ENCODE measurements at regions not wholly inside any gene's neighbourhood (a gene's known extent, or its start where the extent isn't known, plus 50 kb on each side); places are given as distances from the start of the nearest gene placed in this dataset.

DNA sequence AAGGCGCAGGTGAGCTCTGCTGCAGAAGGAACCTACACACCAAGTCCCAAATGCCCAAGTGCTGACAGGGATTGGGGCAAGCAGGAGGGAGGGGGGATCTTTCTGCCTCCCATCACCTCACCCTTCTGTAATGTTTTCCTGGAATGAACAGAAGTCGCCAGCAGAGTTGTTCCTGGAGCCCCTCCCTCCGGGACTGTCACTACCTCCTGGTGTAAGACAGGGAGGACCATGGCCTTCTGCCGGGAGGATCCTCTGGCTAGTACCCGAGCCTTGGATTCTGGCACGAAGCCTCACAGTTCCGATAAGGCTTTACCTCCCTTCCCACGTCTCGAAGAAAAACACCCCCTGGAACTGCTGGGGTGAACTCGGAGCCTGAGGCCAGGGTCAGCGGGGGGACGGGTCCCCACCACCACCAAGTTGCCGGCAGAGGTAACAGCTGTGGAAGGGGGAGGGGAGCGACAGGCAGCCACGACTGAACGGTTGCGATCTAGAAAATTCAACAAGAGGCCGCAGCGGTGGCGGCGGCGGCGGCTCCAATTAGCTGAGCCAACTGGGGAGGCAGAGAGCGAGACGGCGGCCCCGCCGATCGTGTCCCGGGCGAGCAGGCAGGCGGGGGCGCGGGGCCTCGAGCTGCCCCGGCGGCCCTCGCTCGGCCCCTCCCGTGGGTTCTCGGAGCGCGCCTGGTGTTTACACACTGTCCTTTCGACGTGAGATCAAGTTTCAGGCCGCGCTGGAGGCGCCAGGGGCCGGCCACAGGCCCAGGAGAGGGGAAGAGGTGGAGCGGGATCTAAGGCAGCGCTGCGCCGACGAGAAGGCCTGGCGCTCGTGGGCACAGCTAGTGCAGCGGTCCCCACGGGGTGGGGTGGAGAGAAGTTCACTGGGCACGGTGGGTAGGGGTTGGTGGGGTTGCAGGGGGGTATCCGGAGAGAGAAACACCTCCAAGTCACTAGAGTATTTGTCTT, 53.7 kb upstream of the BCOR start (continued):
- TF ChIP-seq, protein P1, sequence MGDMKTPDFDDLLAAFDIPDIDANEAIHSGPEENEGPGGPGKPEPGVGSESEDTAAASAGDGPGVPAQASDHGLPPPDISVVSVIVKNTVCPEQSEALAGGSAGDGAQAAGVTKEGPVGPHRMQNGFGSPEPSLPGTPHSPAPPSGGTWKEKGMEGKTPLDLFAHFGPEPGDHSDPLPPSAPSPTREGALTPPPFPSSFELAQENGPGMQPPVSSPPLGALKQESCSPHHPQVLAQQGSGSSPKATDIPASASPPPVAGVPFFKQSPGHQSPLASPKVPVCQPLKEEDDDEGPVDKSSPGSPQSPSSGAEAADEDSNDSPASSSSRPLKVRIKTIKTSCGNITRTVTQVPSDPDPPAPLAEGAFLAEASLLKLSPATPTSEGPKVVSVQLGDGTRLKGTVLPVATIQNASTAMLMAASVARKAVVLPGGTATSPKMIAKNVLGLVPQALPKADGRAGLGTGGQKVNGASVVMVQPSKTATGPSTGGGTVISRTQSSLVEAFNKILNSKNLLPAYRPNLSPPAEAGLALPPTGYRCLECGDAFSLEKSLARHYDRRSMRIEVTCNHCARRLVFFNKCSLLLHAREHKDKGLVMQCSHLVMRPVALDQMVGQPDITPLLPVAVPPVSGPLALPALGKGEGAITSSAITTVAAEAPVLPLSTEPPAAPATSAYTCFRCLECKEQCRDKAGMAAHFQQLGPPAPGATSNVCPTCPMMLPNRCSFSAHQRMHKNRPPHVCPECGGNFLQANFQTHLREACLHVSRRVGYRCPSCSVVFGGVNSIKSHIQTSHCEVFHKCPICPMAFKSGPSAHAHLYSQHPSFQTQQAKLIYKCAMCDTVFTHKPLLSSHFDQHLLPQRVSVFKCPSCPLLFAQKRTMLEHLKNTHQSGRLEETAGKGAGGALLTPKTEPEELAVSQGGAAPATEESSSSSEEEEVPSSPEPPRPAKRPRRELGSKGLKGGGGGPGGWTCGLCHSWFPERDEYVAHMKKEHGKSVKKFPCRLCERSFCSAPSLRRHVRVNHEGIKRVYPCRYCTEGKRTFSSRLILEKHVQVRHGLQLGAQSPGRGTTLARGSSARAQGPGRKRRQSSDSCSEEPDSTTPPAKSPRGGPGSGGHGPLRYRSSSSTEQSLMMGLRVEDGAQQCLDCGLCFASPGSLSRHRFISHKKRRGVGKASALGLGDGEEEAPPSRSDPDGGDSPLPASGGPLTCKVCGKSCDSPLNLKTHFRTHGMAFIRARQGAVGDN (CRISPR knock-in tag; IDR thresholded peaks at IDR 0.05) = peak; percentile 29; the same call in 1 of the 2 replicates
- no peak for TF ChIP-seq REPIN1 (CRISPR knock-in tag; IDR thresholded peaks at IDR 0.05; ENCODE audit: borderline replicate concordance, low read depth)
- 0 out of 2 replicates have a peak, but pooled peaks have one; percentile 16 for TF ChIP-seq RBFOX2 (IDR thresholded peaks at IDR 0.05; ENCODE audit: low read depth, low read length)

DNA sequence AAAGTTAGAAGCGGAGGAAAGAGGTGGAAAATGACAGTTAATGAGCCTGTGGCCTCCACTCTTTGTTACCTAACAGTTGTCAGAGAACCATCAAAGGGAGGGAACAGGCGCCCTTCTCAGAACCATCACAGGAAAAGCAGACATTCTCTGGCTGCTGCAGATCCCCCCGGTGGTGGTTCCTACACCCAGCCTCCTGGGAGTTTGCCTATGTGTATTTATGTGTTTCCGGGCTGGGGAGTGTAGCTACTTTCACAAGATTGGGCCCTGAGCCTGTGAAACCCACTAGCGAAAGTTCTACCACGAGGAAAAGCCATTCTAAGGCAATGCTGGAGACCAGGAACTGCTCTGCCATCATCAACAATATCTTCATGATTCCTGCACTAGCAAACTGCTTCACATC, 52.7 kb upstream of the BCOR start:
- ATAC-seq (no peak), FAIRE-seq (no peak), DNase-seq (ENCODE audit: low spot score) (no peak)
- no peaks in the 10 kb centered on the region for H4K20me1 ChIP-seq (ENCODE audit: insufficient read depth, low read length)
- no peak overlapping the region for H3K27ac ChIP-seq (ENCODE audit: extremely low read length, insufficient read depth, low read length)
- no peaks in the 10 kb centered on the region for H3K36me3 ChIP-seq (replicated peaks in 1 of 2; ENCODE audit: control insufficient read depth in 1 of 2, insufficient read depth in 2 of 2, low read length in 2 of 2)
- intact Hi-C loops (cut with micrococcal nuclease; ENCODE audit: unreplicated experiment) = no loop called here
- in situ Hi-C loops (cut with HindIII; ENCODE audit: extremely low pct_ligation_motif_present, low pct_unique_long_range_greater_than_20kb) = loop anchor here (5.0 kb wide), 2 partner anchors 43 to 138 kb away; no protein-coding TSS in a partner anchor
- no peak overlapping the region for H3K4me2 ChIP-seq (ENCODE audit: low read depth, low read length)
- no peak overlapping the region for H3K9ac ChIP-seq (ENCODE audit: insufficient read depth, low read depth, low read length)
- POLR2A ChIA-PET = interaction anchor here (1.2 kb wide), 1 partner anchor 27 kb away, joined by 3 read pairs; no protein-coding TSS in a partner anchor
- peaks cover 5% of the 10 kb centered on the region for H3K79me2 ChIP-seq (ENCODE audit: insufficient read depth, low read length)
- CTCF ChIA-PET (ENCODE audit: low intra/inter-chr PET ratio, low total read pairs) = no interaction called here
- no peak overlapping the region for H3K4me3 ChIP-seq (replicated peaks in 1 of 3; ENCODE audit: insufficient read depth in 1 of 3, low read depth in 2 of 3, low read length in 3 of 3)
- BruUV-seq (replicated peaks) = no TSS peak
- no peaks in the 10 kb centered on the region for H3K27me3 ChIP-seq (ENCODE audit: control insufficient read depth in 1 of 2, insufficient read depth in 2 of 2, low read length in 2 of 2)
- H3K4me1 ChIP-seq (ENCODE audit: insufficient read depth, low read length) = peaks cover 44% of the 10 kb centered on the region
- 96% methylated on average over 2 of the region's 6 CpGs for WGBS (ENCODE audit: low lambda C conversion rate)
- no peak overlapping the region for H2AFZ ChIP-seq (ENCODE audit: low read length)
- no peaks in the 10 kb centered on the region for H3K9me3 ChIP-seq (ENCODE audit: low read length)
- TF ChIP-seq ZNF205 (CRISPR knock-in tag; IDR thresholded peaks at IDR 0.05) = no peak
- TF ChIP-seq, protein P2, sequence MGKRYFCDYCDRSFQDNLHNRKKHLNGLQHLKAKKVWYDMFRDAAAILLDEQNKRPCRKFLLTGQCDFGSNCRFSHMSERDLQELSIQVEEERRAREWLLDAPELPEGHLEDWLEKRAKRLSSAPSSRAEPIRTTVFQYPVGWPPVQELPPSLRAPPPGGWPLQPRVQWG (CRISPR knock-in tag; IDR thresholded peaks at IDR 0.05; ENCODE audit: borderline replicate concordance, low read depth) = no peak
- TF ChIP-seq KMT2B (CRISPR knock-in tag; IDR thresholded peaks at IDR 0.05) = no peak
- TF ChIP-seq, protein P3, sequence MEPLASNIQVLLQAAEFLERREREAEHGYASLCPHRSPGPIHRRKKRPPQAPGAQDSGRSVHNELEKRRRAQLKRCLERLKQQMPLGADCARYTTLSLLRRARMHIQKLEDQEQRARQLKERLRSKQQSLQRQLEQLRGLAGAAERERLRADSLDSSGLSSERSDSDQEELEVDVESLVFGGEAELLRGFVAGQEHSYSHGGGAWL (CRISPR knock-in tag; IDR thresholded peaks at IDR 0.05) = no peak
- no peak for TF ChIP-seq FOSL1 (CRISPR knock-in tag; IDR thresholded peaks at IDR 0.05; ENCODE audit: borderline replicate concordance)
- no peak for TF ChIP-seq ZNF674 (CRISPR knock-in tag; IDR thresholded peaks at IDR 0.05; ENCODE audit: low read depth)
- TF ChIP-seq NFE2L1 (CRISPR knock-in tag; IDR thresholded peaks at IDR 0.05; ENCODE audit: borderline replicate concordance) = no peak
- TF ChIP-seq GATAD1 (CRISPR knock-in tag; IDR thresholded peaks at IDR 0.05) = no peak
- no peak for TF ChIP-seq MXD4 (CRISPR knock-in tag; IDR thresholded peaks at IDR 0.05)
- no peak for TF ChIP-seq RBFOX2 (IDR thresholded peaks at IDR 0.05; ENCODE audit: low read depth, low read length)
- TF ChIP-seq FOSL2 (CRISPR knock-in tag; IDR thresholded peaks at IDR 0.05) = no peak
- TF ChIP-seq NFE2L2 (IDR thresholded peaks at IDR 0.05; ENCODE audit: low read length) = no peak
- no peak for TF ChIP-seq CBX2 (IDR thresholded peaks at IDR 0.05; ENCODE audit: low read depth, low read length)
- no peak for TF ChIP-seq CBX2 (CRISPR knock-in tag; IDR thresholded peaks at IDR 0.05; ENCODE audit: low read depth)
- TF ChIP-seq PCBP1 (IDR thresholded peaks at IDR 0.05; ENCODE audit: borderline replicate concordance, low read depth, low read length) = no peak

Data from HepG2 (cell line).